ENCODE measurements at regions not wholly inside any gene's neighbourhood (a gene's known extent, or its start where the extent isn't known, plus 50 kb on each side); places are given as distances from the start of the nearest gene placed in this dataset.
"Not testable (repeated sequence)": the region's sequence is repeated elsewhere in the genome, so short reads cannot be mapped to it uniquely, and the experiment has no call there.

DNA sequence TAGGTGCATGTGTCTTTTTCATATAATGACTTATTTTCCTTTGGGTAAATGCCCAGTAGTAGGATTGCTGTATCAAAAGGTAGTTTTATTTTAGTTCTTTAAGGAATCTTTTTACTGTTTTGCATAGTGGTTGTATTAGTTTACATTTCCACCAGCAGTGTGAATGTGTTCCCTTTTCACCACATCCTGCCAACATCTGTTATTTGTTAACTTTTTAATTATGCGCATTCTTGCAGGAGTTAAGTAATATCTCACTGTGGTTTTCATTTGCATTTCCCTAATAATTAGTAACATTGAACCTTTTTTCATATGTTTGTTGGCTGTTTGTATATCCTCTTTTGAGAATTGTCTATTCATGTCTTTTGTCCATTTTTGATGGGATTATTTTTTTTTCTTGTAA lies 1761.9 kb downstream of the PLA2G4A start:
- no peak for DNase-seq (ENCODE audit: low read depth)

DNA sequence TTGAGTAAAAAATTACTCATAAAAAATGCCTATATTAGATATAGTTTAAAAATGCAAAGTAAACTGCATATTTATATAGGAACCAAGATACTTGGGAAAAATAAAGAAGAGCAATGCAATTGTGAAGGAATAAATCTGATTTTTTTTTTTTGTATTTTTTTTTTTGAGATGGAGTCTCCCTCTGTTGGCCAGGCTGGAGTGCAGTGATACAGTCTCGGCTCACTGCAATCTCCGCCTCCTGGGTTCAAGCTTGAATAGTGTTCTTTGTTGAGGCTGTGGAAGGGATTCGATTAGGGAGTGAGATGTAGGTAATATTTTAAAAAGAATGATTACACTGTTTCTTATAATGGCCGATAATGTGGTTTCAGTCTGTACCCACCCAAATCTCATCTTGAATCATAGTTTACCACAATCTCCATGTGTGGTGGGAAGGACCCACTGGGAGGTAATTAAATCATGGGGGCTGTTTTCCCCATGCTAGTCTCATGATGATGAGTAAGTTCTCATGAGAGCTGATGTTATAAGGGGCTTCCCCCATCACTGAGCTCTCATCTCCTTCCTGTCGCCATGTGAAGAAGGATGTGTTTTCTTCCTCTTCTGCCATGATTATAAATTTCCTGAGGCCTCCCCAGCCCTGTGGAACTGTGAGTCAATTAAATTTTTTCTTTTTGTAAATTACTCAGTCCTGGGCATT lies 1765.9 kb downstream of the PLA2G4A start:
- DNase-seq (ENCODE audit: low read depth) = no peak

DNA sequence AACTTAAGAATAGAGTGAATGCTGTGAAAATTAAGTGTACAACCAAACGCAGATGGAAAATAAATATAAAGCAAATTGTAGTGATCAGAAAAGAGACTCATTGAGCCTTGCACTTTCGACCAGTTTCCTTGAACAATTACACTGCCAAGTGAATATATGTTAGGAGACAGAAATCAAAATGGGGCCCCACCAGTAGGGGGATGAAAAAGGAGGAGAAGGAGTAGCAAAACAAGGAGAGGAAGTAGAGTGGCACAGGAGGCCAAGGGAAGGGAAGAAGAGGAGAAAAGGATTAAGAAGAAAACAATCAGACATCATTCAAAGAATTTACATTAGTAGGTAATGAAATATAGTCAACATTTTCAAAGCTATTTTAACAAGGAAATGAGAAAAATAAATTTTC lies 1770.6 kb downstream of the PLA2G4A start:
- DNase-seq (ENCODE audit: low read depth) = no peak

DNA sequence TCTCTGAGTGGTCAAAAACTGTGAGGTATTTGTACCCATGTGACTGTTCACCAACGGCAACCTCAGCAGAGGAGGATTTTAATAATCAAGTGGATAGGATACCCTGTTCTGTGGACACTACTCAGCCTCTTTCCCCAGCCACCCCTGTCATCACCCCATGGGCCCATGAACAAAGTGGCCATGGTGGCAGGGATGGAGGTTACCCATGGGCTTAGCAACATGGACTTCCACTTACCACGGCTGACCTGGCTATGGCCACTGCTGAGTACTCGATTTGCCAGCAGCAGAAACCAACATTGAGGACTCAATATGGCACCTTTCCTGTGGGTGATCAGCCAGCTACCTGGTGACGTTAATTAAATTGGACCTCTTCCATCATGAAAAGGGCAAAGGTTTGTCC lies 1782.7 kb downstream of the PLA2G4A start:
- DNase-seq (ENCODE audit: low read depth) = no peak

DNA sequence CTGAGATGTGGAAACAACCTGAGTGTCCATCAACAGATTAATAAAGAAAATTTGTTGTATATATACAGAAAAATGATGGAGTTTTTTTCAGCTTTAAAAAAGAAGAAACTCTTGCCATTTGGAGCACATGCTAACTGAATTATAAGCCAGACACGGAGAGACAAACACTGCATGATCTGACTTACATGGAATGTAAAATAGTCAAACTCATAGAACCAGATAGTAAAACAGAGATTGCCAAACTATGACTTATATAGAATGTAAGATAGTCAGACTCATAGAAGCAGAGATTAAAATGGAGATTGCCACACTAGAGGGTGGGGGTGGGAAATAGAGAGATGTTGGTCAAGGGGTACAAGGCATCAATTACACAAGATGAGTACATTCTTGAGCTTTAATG lies 1786.6 kb downstream of the PLA2G4A start:
- DNase-seq (ENCODE audit: low read depth) = no peak

DNA sequence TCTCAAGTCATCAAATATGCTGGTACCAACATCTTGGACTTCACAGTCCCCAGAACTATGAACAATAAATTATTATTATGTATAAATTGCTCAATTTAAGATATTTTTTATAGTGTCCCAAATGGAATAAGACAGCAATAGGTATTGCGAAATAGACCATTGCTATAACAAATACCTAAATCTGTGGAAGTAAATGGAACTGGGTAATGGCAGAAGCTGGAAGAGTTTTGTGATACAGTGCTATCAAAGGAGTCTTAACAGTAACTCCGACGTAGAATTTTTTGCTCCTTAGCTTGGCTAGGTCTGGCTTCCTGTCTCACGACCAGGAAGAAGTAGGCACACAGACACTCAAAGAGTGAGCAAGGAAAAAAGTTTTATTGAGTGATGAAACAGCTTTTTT lies 1791.5 kb downstream of the PLA2G4A start:
- no peak for DNase-seq (ENCODE audit: low read depth)

DNA sequence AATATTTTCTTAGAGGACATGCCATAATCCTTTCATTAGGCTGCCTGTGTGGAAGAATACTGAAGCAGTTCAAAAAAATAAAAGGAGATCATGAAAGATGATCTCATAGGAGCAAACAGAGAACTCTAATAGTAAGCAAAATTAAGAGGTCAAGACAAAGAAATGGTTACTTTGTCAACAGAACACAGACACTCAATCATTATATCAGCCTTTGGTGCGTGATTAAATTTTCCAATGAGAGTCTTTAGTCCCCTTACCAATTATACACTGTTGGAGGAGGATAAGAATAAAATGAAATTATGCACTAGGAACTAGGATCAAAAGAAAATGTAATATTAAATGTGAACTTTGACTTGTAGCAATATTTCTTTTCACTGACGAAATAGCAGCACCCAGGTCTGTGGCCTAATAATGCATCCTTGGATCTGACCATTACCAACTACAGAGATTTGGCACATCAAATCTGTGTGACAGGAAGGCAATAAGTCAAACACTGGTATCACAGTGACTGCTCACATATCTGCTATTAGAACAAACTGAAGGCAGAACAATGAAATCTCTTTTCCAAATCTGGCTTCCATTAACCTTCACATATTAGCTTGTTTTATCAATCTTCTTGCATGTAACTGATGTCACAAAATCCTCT lies 1812.9 kb downstream of the PLA2G4A start:
- DNase-seq (ENCODE audit: low read depth) = no peak

DNA sequence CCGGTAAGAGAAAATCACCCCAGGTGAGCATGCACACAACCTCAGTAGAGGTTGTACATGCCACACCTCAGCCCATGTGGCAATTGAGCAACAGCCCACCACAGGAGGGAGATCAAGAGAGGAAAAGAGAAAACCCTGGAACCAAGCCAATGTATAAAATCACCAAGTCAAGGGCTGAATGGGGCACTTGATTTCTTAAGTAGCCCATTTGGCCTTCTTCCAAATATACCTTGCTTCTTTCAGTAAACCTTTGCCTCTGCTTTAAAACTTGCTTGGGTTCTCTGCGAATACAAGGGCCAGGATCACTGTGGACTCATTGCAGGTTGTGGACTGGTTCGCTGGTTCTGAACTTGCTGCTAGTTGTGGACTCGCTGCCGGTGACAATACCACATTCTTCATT lies 1814.0 kb downstream of the PLA2G4A start:
- no peak for DNase-seq (ENCODE audit: low read depth)

DNA sequence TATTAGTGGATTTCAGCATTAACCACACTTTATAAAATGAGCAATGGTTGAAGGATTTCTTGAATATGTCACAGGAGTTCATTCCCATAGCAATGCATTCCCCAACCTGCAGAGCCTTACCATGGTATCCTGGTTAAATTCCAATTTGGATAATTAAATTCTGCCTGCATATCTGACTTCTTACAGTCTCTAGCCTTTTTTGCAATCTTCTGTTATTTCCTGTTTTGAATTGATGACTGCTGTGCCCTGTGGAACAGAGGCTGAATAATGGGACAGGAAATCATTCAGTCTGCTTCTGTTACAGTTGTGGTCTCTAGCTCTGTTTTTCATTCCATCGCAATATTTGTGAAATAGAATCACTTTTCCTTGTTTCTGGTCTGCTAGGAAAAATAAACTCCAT lies 1823.9 kb downstream of the PLA2G4A start:
- peak; percentile 6 for DNase-seq (ENCODE audit: low read depth)

DNA sequence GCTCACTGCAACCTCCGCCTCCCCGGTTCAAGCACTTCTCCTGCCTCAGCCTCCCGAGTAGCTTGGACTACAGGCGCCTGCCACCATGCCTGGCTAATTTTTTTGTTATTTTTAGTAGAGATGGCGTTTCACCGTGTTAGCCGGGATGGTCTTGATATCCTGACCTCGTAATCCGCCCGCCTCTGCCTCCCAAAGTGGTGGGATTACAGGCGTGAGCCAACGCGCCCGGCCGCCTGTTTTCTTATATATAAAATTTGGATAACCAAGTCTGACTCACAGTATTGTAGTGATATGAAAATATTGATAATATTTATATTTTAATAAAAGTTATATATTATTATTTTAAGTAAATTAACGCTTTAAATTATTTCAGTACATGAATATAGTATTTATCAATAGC lies 1821.7 kb downstream of the BRINP3 start:
- not testable (repeated sequence) for DNase-seq (ENCODE audit: low read depth)

DNA sequence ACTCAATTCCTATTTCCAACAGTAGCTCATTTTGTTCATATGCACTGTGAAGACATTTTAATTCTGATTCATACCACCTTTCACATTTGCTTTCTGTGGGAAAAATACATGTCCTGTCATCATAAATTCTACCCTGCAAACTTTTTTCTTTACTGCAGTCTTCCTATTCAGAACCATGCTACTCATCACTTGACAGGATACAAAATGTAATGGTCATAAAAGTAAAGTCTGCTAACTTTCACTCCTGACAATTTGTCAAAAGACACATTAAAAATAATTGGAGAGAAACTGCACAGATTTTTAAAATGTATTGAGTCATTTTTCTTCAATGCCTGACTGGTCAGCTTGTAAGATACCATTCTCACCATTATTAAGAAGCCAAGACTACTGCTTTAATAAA lies 1817.1 kb downstream of the BRINP3 start:
- DNase-seq (ENCODE audit: low read depth) = no peak

DNA sequence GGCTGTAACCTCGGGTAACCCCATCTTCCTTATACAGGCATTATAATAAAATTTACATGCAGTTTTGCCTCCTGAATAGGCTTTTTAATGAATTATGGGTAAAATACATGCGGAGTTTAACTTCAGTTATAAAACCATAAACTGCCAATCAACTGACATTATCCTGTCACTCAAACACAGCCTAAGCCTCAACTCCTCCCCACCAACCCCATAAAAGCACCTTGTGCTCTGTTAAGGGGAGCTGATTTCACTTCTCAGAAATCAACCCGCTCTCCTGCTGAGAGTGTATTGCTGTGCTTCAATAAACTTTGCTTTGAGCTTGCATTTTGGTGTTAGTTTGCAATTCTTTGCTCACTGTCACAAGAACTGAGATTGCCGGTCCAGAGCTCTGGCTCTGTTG lies 1812.2 kb downstream of the BRINP3 start:
- no peak for DNase-seq (ENCODE audit: low read depth)

DNA sequence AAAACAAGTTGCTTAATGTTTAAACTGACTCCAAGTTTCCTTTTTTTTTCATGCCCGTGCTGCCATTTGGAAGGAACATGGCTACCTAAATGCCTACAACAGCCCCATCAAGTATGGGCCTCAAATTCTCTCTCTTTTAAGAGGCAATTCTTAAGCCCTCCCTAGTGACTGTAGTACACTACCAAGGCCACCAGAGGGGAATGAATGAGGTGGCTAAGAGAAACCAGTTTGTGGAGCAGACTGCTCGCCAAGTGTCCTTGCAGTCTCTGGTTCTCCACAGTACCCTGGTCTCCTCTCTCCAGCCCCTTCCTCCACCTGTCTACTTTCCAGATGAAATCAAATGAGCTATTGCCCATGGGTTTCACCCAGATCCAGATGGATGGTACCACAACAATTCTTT lies 1809.6 kb downstream of the BRINP3 start:
- no peak for DNase-seq (ENCODE audit: low read depth)

DNA sequence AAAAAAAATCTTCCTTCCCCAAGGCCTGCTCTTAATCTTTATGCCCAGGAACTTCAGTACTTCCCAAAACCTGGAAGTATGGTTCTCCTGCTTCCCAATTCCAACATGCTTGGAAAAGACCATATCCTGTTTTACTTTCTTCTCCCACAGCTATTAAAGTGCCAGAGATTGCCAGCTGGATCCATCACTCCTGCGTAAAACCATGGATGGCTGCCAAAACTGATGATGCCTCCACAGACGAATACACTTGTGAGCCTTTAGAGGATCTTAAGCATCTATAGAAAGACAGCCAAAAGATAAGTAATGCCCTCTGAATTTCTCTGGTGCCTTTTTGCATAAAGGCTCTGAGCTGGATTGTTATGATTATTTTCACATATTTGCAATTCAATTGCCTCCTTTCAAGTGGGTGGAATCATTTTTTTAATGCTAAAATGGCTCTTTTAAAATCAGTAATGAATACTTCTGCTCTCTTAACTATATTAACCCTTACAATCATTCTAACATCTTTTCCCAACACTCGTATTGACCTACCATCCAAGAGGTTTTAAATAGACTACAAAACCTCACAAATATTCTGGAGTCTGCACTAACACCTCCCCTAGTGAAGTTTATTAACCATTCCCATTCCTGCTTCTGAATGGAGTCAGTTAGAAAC lies 1807.8 kb downstream of the BRINP3 start:
- DNase-seq (ENCODE audit: low read depth) = peak; percentile 6

DNA sequence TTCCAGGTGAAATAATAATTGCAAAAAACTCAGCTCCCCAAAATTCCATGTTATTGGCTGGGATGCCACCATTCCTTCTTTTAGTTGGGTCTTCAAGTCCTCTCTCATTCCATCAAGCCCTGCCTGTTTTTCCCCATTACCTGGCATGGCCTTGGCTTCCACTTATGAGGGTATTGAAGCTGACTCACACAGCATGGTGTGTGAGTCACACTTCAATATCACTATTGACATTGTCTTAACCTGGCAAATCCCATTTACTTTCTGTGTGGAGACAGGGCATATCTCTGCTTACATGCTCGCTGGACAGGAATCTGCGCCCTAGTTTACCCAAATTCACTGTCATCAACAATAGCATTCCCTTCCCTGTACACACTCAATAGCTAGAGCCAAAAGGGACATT lies 1806.8 kb downstream of the BRINP3 start:
- peak; percentile 1 for DNase-seq (ENCODE audit: low read depth)

DNA sequence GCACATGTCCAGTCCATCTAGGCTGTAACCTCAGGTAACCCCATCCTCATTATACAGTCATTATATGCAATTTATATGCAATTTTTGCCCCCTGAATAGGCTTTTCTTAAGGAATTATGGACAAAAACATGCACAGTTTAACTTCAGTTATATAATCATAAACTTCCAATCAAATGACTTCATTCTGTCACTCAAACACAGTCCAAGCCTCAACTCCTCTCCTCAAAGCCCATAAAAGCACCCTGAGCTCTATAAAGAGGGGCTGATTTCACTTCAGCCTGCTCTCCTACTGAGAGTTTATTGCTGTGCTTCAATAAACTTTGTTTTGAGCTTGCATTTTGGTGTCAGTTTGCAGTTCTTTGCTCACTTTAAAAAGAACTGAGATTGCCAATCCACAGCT lies 1805.5 kb downstream of the BRINP3 start:
- no peak for DNase-seq (ENCODE audit: low read depth)

DNA sequence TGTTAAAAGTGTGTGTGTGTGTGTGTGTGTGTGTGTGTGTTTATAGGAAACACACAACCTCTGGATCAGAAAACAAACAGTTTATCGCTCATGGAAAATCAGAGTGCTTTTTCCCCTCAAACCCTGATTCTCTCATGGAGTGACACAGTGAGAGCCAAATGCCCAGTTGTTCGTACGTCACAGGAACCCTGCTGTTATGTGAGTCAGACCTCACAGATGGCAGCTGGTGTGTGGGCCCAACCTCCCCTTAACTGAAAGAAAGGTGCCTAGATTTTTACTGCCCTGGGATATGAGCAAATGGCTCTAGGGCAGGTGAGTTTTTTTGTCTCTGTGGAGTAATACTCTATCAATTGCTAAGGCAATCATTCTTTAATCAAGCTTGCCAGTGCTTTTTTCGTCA lies 1788.1 kb downstream of the BRINP3 start:
- DNase-seq (ENCODE audit: low read depth) = peak; percentile 15

DNA sequence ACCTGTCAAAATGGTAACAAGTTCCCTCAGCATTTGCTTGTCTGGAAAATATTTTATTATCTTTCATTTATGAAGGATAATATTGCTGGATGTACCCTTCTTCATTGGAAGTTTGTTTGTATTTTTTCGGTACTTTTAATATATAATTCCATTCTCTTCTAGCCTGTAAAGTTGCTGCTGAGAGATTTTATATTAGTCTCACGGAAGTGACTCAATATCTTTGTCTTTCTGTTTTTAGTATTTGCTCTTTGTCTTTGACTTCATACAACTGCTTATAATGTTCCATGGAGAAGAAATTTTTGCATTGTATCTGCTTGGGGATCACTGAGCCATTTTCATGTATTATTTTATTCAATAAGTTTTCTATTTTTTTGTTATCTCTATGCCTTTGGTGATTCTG lies 1777.5 kb downstream of the BRINP3 start:
- DNase-seq (ENCODE audit: low read depth) = no peak

DNA sequence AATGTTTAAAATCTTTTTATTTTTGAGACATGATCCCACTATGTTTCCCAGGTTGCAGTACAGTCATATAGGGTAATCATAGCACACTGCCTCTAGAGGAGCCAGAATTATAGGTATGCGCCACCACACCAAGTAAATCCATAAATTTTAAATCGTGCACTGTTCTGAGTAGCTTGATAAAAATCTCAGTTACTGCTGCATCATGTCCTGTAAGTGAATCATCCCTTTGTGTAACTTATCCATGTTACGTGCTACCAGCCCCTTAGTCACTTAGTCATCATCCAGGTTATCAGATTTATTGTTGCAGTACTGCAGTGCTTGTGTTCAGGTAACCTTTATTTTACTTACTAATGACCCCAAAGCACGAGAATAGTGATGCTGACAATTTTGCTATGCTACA lies 1770.9 kb downstream of the BRINP3 start:
- DNase-seq (ENCODE audit: low read depth) = peak; percentile 64

DNA sequence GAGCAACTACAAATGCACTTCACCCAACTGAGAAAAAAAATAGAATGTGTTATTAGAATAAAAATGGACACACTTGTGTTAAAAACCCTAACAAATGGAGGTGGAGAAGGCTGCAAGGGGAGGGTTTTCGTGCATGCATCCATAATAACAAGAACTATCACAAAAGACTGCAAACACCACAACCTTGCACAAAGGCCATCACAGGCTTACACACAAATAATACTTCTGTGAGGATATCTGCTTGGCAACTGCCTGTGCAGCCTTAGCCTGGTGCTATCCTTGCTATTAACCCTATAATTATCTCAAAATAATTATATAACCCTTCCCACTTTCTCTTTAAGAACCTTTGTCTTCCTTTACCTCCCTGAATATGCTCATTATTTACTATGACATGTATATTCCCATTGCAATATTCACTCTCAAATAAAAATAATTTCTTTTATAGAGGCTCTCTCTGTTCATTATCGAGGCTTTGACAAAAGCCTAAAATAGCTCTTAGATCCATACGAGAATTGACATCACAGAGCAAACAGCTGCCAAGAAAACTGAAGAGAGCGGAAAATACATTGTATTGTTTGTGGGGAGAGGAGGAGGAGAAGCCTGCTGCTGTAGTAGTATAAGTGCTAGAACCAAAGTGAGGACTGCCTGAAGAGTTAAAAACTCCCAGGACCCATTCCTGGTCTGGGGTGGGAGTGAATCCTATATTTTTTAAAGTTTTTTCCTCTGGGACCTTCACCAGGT lies 1768.7 kb downstream of the BRINP3 start:
- no peak for DNase-seq (ENCODE audit: low read depth)

DNA sequence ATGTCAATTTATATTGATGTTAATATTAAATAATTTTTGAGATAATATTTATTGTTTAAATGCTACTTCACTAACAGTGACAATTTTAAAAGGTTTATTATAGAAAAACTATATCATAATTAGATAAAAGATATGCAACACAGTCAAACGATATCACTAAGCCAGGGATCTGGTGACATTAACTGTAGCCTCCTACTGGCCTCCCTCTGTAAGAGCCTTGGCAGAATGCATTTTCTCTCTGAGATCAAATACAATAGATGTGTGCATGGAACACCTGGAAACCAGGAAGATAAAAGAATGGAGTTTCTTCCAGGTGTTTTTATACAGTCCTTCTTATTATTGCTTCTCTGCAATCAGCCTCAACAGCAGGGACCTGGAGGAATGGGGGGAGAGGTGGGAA lies 1762.1 kb downstream of the BRINP3 start:
- no peak for DNase-seq (ENCODE audit: low read depth)

DNA sequence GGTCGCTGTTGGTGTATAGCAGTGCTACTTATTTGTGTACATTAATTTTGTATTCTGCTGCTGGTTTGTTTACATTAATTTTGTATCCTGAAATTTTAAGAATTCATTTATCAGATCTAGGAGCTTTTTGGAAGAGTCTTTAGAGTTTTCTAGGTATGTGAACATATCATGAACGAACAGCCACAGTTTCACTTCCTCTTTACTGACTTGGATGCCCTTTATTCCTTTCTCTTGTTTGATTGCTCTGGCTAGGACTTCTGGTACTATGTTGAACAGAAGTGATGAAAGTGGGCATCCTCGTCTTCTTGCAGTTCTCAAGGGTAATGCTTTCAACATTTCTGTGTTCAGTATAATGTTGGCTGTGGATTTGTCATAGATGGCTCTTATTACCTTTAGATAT lies 1757.9 kb downstream of the BRINP3 start:
- DNase-seq (ENCODE audit: low read depth) = no peak

All from RPMI7951 (cell line).